Jurkat, Clone E6-1 (cell line): ENCODE measurements at regions not wholly inside any gene's neighbourhood (a gene's known extent, or its start where the extent isn't known, plus 50 kb on each side); places are given as distances from the start of the nearest gene placed in this dataset.
"Not testable (repeated sequence)": the region's sequence is repeated elsewhere in the genome, so short reads cannot be mapped to it uniquely, and the experiment has no call there.

ENCODE experiments used
- DNase-seq: peaks from one replicate; pipeline ENCODE4 v3.0.0-alpha.2; 2011; ENCODE audit warnings: low read depth, low spot score
- H3K4me3 ChIP-seq: 2 replicates; pipeline ENCODE4 v1.5.1; 2011; ENCODE audit warnings: mild to moderate bottlenecking, low read length, control low read depth, moderate library complexity

DNA sequence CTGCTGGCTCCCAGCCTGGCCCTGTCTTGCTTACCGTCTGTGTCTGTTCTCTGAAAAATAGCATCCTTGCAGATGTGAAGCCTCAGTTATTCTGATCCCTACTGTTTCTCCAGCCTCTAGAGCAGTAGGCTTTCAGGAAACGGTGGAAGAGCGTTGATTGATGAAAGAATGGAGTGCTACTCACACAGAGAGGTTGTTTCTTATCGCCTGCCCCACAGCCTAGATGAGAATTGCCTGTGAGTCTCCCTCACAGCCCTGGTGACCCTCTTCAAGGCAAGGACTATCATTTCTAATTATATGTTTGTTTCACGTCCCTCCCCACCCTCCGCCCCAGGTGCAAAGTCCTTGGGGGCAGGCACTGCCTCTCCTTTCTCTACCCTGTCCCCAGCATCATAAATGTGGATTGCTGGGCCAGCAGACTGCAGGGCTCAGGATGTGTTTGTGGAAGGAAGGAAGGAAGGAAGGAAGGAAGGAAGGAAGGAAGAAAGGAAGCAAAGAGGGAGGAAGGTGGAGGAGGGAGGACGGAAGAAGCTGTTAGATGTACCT is 575.3 kb upstream of the B3GAT1 start:
- DNase-seq = no peak
- H3K4me3 ChIP-seq = no peak overlapping the region

DNA sequence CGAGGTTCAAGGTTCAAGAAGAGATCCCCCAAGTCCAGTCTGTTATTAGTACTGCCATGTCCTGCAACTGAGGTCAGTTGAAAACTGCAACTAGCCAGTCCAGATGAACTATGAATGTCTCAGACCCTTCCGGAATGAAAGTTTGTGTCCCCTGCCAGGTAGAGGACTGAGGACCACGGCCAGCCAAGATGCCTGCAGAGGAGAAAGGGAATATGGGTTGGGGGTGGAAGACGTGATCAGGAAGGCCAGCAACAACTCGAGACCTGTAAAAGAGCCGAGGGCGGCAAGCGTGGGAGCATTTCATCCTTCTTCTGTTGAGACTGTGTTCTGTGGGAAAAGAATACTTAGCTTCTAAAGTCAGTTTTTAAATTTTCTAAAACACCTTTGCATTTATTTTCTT is 572.4 kb upstream of the B3GAT1 start:
- no peak overlapping the region for H3K4me3 ChIP-seq
- no peak for DNase-seq

DNA sequence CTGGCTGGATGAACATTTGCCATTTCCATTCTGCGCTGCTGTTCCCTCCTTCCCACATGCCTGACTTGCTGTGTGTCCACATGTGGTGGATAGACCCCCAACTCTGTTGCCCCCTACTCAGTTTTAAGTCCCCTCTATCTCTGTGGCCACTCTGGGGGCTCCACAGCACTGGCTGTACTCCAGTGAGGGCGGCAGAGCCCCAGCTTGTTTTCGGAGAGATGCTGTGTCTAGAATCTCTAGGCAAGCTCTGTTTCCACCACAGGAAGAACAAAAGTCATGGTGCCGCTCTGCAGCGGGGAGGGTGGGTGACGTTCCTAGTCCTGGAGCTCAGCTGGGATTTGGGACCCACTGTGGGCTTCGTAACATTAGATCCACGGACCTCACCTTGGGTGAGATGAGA is 570.4 kb upstream of the B3GAT1 start:
- not testable (repeated sequence) for DNase-seq, H3K4me3 ChIP-seq

- DNase-seq = no peak
- no peak overlapping the region for H3K4me3 ChIP-seq
Measured at GRCh38 chr11:134981835-134982234, 569.8 kb upstream of the B3GAT1 start.

GRCh38 chr11:134980819-134981710 is 569.0 kb upstream of the B3GAT1 start:
- no peak overlapping the region for H3K4me3 ChIP-seq
- no peak for DNase-seq

DNA sequence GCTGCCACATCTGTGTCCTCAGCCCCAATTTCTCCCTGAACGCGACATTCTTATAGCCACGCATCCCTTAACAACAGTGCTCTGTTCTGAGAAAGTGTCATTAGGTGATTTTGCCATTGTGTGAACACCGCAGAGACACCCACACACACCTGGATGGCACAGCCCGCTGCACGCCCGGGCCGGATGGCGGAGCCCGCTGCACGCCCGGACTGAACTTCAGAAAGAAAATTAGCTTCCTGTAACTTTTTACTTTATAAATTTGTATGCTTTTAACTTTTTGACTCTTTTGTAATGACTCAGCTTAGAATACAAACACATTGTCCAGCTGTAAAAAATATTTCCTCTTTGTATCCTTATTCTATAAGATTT is 567.0 kb upstream of the B3GAT1 start:
- DNase-seq = peak; percentile 5
- not testable (repeated sequence) for H3K4me3 ChIP-seq

DNA sequence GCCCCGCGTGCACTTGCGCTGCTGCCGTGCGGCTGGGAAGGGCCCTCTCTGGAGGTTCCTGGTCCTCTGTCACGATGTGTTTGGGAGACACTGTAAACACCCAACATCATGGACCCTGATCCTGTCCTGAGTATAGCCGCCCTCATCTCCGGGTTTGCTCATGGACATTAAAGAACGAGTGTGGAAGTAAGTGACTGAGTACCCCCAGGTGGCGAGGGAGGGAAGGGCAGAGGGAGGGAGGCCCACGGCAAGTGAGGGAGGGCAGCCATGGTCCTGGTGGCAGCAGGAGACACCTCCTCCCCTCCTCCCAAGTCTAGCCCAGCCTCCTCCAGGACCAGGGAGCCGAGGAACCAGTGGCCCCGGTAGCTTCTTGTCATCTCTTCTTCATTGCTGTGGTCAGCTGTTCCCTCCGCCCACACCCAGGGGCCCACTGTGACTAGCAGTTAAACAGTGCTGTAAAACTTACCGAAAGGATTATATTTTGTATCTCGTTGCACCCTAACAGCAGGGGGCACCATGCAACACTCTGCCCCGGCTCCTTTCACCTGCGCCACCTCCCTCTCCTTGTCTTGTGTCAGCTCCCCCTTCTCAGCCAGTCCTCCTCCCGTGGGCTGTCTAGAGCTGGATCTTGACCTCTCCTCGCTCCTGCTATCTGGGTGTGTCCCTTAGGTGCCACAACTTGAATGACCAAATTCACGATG is 566.5 kb upstream of the B3GAT1 start:
- no peak for DNase-seq
- H3K4me3 ChIP-seq = no peak overlapping the region

GRCh38 chr11:134976551-134976950 is 564.5 kb upstream of the B3GAT1 start:
- H3K4me3 ChIP-seq = no peak overlapping the region

DNA sequence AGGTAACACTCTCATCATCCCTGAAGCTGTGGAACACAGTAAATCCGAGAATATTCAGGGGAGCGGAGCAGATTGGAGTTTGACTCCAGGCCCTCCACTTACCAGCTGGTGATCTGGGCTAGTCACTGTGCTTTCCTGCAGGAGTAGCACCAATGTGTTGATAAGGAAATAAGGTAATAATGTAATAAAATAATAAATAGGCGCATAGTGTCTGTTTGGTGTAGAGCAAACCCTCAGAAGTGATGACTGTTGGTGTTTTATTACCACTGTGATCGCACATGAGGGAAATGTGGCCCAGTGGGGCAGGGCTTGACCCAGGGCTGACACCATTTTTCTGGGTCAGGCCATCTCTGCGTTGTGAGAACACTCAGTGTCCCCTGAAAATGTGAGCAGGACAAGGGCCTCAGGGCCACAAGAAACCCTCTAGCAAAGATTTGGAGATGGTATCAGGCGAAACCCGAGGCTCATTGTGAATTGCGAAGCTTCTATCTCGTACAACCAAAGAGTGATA is 563.9 kb upstream of the B3GAT1 start:
- DNase-seq = no peak
- no peak overlapping the region for H3K4me3 ChIP-seq

More at GRCh38 chr11:134976551-134976950, 564.5 kb upstream of the B3GAT1 start:
- DNase-seq = no peak

DNA sequence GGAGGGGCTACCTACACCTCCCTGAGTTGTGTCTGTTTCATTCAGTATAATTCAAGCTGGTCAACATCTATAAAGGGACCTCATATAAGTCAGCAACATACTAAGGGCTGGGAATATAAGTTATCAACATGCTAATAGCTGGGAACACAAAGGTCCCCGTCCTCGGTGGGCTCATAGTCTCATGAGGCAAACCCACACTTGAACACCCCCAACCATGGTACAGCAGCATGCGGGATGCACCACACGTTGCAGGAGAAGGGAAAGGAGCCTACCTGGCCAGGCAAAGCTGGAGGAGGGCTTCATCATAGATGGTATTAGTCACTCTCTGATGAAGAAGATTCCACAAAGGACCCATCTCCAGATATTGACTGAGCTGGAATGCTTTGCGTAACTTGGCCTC is 561.8 kb upstream of the B3GAT1 start:
- no peak for DNase-seq
- no peak overlapping the region for H3K4me3 ChIP-seq

GRCh38 chr11:134971381-134971780 is 559.3 kb upstream of the B3GAT1 start:
- no peak for DNase-seq
- H3K4me3 ChIP-seq = no peak overlapping the region

GRCh38 chr11:134967746-134968145 is 555.7 kb upstream of the B3GAT1 start:
- H3K4me3 ChIP-seq = no peak overlapping the region
- no peak for DNase-seq

- H3K4me3 ChIP-seq, DNase-seq: not testable (repeated sequence)
Measured at GRCh38 chr11:134961386-134961785, 549.3 kb upstream of the B3GAT1 start.

GRCh38 chr11:134958870-134959269 is 546.8 kb upstream of the B3GAT1 start:
- no peak for DNase-seq

DNA sequence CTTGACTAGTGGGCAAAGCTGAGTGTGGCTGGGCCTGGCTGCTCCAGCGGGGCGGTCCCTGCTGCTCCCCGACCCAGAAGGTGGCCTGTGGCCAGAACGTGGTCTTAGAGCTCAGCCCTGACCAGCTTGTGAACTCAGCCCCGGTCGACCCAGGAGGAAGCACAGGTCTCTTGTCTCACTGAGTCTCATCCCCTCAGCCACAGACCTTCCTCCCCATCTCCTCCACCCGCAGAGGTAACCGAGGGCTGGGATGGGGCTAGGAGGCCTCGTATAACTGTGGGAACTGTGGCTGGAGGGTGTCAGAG is 546.2 kb upstream of the B3GAT1 start:
- DNase-seq = no peak
- H3K4me3 ChIP-seq = no peak overlapping the region

More at GRCh38 chr11:134958870-134959269, 546.8 kb upstream of the B3GAT1 start:
- H3K4me3 ChIP-seq = no peak overlapping the region

GRCh38 chr11:134957540-134958335 is 545.7 kb upstream of the B3GAT1 start:
- no peak for DNase-seq
- H3K4me3 ChIP-seq = no peak overlapping the region

GRCh38 chr11:134956450-134957210 is 544.6 kb upstream of the B3GAT1 start:
- no peak overlapping the region for H3K4me3 ChIP-seq
- no peak for DNase-seq

- not testable (repeated sequence) for DNase-seq, H3K4me3 ChIP-seq
Measured at GRCh38 chr11:134955970-134956369, 543.9 kb upstream of the B3GAT1 start.

DNA sequence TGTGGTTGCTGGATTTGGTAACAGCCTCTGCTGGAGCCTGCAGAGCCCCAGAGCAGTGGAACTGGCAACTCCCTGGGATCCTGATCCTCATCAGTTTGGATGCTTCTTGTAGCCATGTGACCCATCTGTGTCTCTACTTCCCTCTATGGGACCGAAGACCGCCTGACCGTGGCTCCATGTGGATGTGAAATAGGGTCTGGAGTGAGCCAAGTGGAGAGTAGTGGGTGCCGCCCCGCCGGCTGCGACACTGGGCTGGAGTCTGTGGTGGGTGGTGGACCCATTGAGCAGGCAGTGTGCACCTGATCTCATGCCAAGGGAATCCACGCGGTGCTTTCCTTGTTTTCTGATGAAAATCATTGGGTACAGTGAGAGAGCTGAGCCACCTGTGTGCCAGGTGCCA is 543.2 kb upstream of the B3GAT1 start:
- no peak overlapping the region for H3K4me3 ChIP-seq
- DNase-seq = no peak
